ENCODE measurements at regions not wholly inside any gene's neighbourhood (a gene's known extent, or its start where the extent isn't known, plus 50 kb on each side); places are given as distances from the start of the nearest gene placed in this dataset.

DNA sequence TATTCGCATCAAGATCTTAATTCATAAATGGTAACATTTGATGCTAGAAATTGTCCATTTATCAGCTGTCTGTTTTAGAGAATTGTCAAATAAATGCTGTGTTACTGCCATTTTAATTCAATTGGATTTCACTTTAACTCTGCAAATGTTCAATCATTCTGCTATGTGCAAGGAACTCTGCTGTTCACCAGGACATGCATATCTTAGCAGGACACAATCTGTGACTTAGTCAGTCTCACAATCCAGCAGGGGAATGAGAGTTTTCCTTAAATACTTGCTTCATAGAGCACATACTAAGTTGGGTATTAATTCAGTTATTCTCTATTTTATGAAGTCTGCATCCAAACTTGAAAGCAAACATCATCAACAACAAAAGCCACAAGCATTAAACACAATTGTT is 488.7 kb upstream of the MEF2C start:
- no peak for DNase-seq (ENCODE audit: low read depth)
- no peak for TF ChIP-seq CTCF (conservative IDR thresholded peaks at IDR 0.05; ENCODE audit: low read depth, low read length)
- H3K4me3 ChIP-seq (ENCODE audit: low read length): no peak overlapping the region

DNA sequence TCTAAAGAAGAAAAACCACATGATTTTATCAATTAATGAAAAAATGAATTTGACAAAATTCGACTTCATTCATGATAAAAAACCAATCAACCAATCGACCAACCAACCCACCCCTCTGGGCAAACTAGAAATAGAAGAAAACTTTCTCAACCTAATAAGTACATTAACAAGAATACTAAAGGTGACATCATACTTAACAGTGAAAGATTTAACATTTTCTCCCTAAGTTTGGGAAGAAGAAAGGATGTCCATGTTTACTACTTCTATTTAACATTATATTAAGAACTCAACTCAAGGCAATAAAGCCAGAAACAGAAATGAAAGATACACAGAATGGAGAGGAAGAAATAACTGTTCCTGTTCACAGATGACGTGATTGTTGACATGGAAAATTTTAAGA is 476.1 kb upstream of the MEF2C start:
- H3K4me3 ChIP-seq (ENCODE audit: low read length): no peak overlapping the region
- TF ChIP-seq CTCF (conservative IDR thresholded peaks at IDR 0.05; ENCODE audit: low read depth, low read length): no peak

GRCh38 chr5:89353837-89354551 is 471.0 kb upstream of the MEF2C start:
- H3K4me3 ChIP-seq (ENCODE audit: low read length): no peak overlapping the region
- DNase-seq (ENCODE audit: low read depth): no peak
- TF ChIP-seq CTCF (conservative IDR thresholded peaks at IDR 0.05; ENCODE audit: low read depth, low read length): no peak

More for the DNA sequence above, 476.1 kb upstream of the MEF2C start:
- DNase-seq (ENCODE audit: low read depth): no peak

DNA sequence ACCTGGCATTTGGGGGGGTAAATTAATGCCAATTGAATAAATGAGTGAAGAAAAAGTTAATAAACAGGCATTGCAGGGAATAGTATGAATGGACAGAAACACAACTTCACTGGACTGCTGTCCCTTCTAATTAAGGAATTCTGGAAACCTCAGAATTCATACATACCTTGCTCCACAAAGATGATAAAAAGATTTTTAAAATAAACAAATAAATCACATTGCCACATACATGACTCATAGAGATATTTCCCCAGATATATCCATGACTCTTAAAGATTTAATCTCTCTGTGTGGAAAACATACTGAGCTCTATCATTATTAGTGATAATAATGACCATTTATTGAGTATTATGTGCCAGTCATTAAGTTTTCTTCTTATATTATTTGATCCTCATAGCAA is 469.0 kb upstream of the MEF2C start:
- DNase-seq (ENCODE audit: low read depth): no peak
- no peak for TF ChIP-seq CTCF (conservative IDR thresholded peaks at IDR 0.05; ENCODE audit: low read depth, low read length)
- no peak overlapping the region for H3K4me3 ChIP-seq (ENCODE audit: low read length)

GRCh38 chr5:89351222-89351621 is 468.2 kb upstream of the MEF2C start:
- no peak overlapping the region for H3K4me3 ChIP-seq (ENCODE audit: low read length)
- TF ChIP-seq CTCF (conservative IDR thresholded peaks at IDR 0.05; ENCODE audit: low read depth, low read length): no peak
- DNase-seq (ENCODE audit: low read depth): peak; percentile 37

DNA sequence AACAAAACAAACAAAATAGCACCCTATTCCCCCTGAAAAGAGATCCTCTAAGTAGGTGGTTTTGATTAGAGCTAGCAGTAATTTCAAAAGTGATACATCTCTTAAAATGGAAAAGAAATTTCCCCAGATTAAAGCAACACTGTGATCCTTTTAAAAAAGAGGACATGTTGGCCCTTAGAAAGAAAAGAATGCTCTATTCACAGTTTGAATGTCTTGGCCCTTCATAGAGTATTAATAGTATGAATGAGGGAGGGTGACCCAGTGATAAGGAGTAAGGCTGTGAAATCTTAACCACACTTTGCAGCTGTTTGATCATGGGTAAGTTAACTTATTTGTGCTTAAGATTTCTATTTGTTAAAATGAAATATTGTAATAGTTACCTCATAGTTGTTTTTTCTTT is 467.7 kb upstream of the MEF2C start:
- no peak overlapping the region for H3K4me3 ChIP-seq (ENCODE audit: low read length)
- TF ChIP-seq CTCF (conservative IDR thresholded peaks at IDR 0.05; ENCODE audit: low read depth, low read length): no peak
- DNase-seq (ENCODE audit: low read depth): no peak

DNA sequence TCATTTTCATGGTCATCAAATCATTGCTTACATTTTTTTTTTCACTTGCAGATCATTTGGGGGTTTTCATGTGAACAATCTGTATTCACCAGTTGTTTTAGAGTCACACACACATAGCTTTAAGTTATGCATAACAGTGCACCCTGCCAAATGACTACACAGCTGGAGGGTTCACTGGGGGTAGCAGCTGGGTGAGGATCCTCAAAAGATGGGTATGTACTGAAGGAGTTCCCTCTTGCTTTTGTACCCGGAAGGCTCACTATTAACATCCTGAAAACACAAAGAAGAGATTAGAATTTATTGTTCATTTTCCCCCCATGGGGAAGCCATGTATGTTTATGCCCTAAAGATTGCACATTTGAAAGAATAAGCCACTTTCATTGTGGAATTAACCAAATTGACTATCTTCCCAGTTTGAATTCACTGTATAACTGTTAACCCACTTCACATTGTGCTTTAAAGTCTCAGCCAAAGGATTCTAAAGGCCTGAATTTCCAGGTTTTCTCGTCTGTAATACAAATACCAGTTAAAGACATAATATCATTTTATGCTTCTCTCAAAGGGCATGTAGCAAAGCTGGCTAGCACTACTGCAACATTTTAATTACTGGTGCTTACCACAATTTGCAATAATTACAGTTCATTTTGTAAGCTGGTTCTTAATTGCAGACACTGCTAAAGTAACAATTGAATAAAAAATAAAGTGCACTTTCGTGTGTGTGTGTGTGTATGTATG is 466.4 kb upstream of the MEF2C start:
- TF ChIP-seq CTCF (conservative IDR thresholded peaks at IDR 0.05; ENCODE audit: low read depth, low read length): no peak
- no peak overlapping the region for H3K4me3 ChIP-seq (ENCODE audit: low read length)
- DNase-seq (ENCODE audit: low read depth): no peak

Measured in retinal pigment epithelial cell (primary cell).